K562 (cell line): ENCODE measurements at regions not wholly inside any gene's neighbourhood (a gene's known extent, or its start where the extent isn't known, plus 50 kb on each side); places are given as distances from the start of the nearest gene placed in this dataset.

Source experiments
- ATAC-seq: fragments of 200-7000 bp; cut with Tn5 transposase; 3 replicates; pipeline ENCODE4 v1.9.1; 2020; ENCODE audit warnings: moderate library complexity
- BruUV-seq: library from RNA; stranded (reverse); fragments of 400-500 nt; replicated peaks from 2 replicates; lab custom pipeline; 2021; lab: Mats Ljungman, UMichigan
- CTCF ChIA-PET: fragments of 300-600 bp; formaldehyde crosslinking; extraction: SDS; loops from one replicate; lab custom pipeline; 2021; ENCODE audit warnings: low intra/inter-chr PET ratio; lab: Yijun Ruan, JAX
- POLR2A ChIA-PET: fragments of 300-600, 350-650 bp; sonication (Branson Sonifier 250); formaldehyde crosslinking; extraction: SDS; loops from one replicate; lab custom pipeline; 2021; ENCODE audit warnings: antibody characterized with exemption, inconsistent platforms; lab: Yijun Ruan, JAX
- DNase-seq, 4 experiments: peaks; one replicate each; pipeline versions ENCODE4 v3.0.0 to v3.0.0-alpha.2; 2011 to 2018; ENCODE audit warnings: low spot score in 3 of 4, mixed read lengths in 3 of 4; ENCODE audit errors: extremely low read depth in 1 of 4
- FAIRE-seq: peaks from 2 replicates; lab custom pipeline; 2011; peaks lifted over from hg19 to GRCh38; lab: Jason Lieb, UNC
- H2AFZ ChIP-seq: 2 replicates; pipeline ENCODE4 v1.6.0; 2011; ENCODE audit warnings: low read depth, low read length, control low read depth, inconsistent platforms
- H3K27ac ChIP-seq: fragments of 200-600 bp; 3 replicates; pipeline ENCODE4 v1.8.0; 2011; ENCODE audit warnings: low read depth, mild to moderate bottlenecking, control low read depth, inconsistent platforms, low read length, moderate library complexity, mixed read lengths; ENCODE audit errors: extremely low read depth
- H3K27me3 ChIP-seq, 2 experiments: fragments of 300-600 bp in 1 of 2; 2 replicates in 1 of 2; 3 replicates in 1 of 2; pipeline versions ENCODE4 v1.6.0 to v1.8.0; 2011; ENCODE audit warnings: inconsistent platforms in 2 of 2, low read length in 2 of 2, mild to moderate bottlenecking in 1 of 2, mixed read lengths in 1 of 2, moderate library complexity in 1 of 2; ENCODE audit not compliant: control insufficient read depth in 2 of 2, insufficient read depth in 2 of 2
- H3K36me3 ChIP-seq: fragments of 300-600 bp; 3 replicates; pipeline ENCODE4 v1.8.0; 2011; ENCODE audit warnings: mild to moderate bottlenecking, low read length, inconsistent platforms; ENCODE audit not compliant: control insufficient read depth, insufficient read depth
- H3K4me1 ChIP-seq, 2 experiments: fragments of 200-600 bp in 1 of 2; replicated peaks in 1 of 2; 2 replicates in 1 of 2; 3 replicates in 1 of 2; pipeline versions ENCODE4 v1.5.1 to v1.8.0; 2011; ENCODE audit warnings: inconsistent platforms in 2 of 2, low read length in 2 of 2, mild to moderate bottlenecking in 1 of 2, mixed read lengths in 1 of 2, moderate library complexity in 1 of 2; ENCODE audit not compliant: control insufficient read depth in 2 of 2, insufficient read depth in 2 of 2
- H3K4me2 ChIP-seq: 2 replicates; pipeline ENCODE4 v1.6.1; 2011; ENCODE audit warnings: low read length, control low read depth, inconsistent platforms, mixed read lengths; ENCODE audit not compliant: insufficient read depth
- H3K4me3 ChIP-seq: fragments of 200-600 bp; sonication (generic), shearing (Covaris generic); 2 replicates; pipeline ENCODE4 v1.5.1; 2016; ENCODE audit warnings: control low read depth, inconsistent platforms
- H3K79me2 ChIP-seq: fragments of 200-600 bp; 3 replicates; pipeline ENCODE4 v1.8.0; 2011; ENCODE audit warnings: low read length, inconsistent platforms; ENCODE audit not compliant: control insufficient read depth, insufficient read depth
- H3K9ac ChIP-seq, 2 experiments: 2 replicates each; pipeline versions ENCODE4 v1.6.0 to v1.6.1; 2011; ENCODE audit warnings: low read depth in 2 of 2, low read length in 2 of 2, control low read depth in 1 of 2, inconsistent platforms in 1 of 2, mild to moderate bottlenecking in 1 of 2, mixed read lengths in 1 of 2; ENCODE audit not compliant: insufficient read depth in 1 of 2
- H3K9me1 ChIP-seq: one replicate; pipeline ENCODE4 v1.6.0; 2011; ENCODE audit warnings: inconsistent platforms, mild to moderate bottlenecking, low read length, moderate library complexity; ENCODE audit not compliant: control insufficient read depth, insufficient read depth
- H3K9me3 ChIP-seq: replicated peaks from 2 replicates; pipeline ENCODE4 v1.5.1; 2011; ENCODE audit warnings: low read depth, low read length, inconsistent platforms; ENCODE audit not compliant: control insufficient read depth, insufficient read depth
- H4K20me1 ChIP-seq: replicated peaks from 2 replicates; pipeline ENCODE4 v1.6.1; 2011; ENCODE audit warnings: low read length, inconsistent platforms, mixed read lengths; ENCODE audit not compliant: control insufficient read depth, insufficient read depth
- ATF1 ChIP-seq, 2 experiments: fragments of 450-650 bp in 1 of 2; IDR thresholded peaks; 2 replicates each; pipeline ENCODE4 v1.6.1; 2016; ENCODE audit warnings: missing compliant biosample characterization in 1 of 2, missing genetic modification characterization in 1 of 2
- CHCHD3 ChIP-seq: fragments of 250-450 bp; sonication (Bioruptor Pico); IDR thresholded peaks from 2 replicates; pipeline ENCODE4 v2.1.2; 2022; ENCODE audit warnings: mild to moderate bottlenecking
- GTF2E2 ChIP-seq: fragments of 200-800 bp; sonication (Bioruptor generic); IDR thresholded peaks from 2 replicates; pipeline ENCODE4 v1.6.1; 2016; ENCODE audit warnings: missing genetic modification characterization, missing compliant biosample characterization
- HNRNPL ChIP-seq: fragments of 200-400 bp; formaldehyde crosslinking; IDR thresholded peaks from 2 replicates; pipeline ENCODE4 v1.6.1; 2017; ENCODE audit warnings: low read depth, mild to moderate bottlenecking, low read length
- PREB ChIP-seq: sonication (generic); formaldehyde crosslinking; IDR thresholded peaks from 2 replicates; pipeline ENCODE4 v1.8.1; 2023; ENCODE audit warnings: mild to moderate bottlenecking, missing genetic modification reagents
- RAD21 ChIP-seq, 2 experiments: fragments of 250-450 bp in 1 of 2; fragments of 450-650 bp in 1 of 2; sonication (Bioruptor Pico) in 1 of 2; formaldehyde crosslinking in 1 of 2; IDR thresholded peaks in 1 of 2; conservative IDR thresholded peaks in 1 of 2; 2 replicates each; pipeline versions ENCODE4 v1.4.0 to v1.8.0; 2020 to 2022; ENCODE audit warnings: mild to moderate bottlenecking in 2 of 2, moderate library complexity in 1 of 2
- ZC3H11A ChIP-seq: IDR thresholded peaks from 2 replicates; pipeline ENCODE4 v1.6.1; 2012; ENCODE audit warnings: low read depth, low read length, improper control_type of control experiment
- ZNF354B ChIP-seq: fragments of 250-450 bp; sonication (Bioruptor Pico); IDR thresholded peaks from 2 replicates; pipeline ENCODE4 v1.4.0; 2020
- ZNF586 ChIP-seq: fragments of 450-650 bp; formaldehyde crosslinking; conservative IDR thresholded peaks from 2 replicates; pipeline ENCODE4 v1.4.0; 2020; ENCODE audit warnings: mild to moderate bottlenecking, moderate library complexity
- WGBS: fragments of 100-300 bp; shearing (Covaris generic); methylation state at CpG from one replicate; pipeline ENCODE4 v1.1.6; 2016; ENCODE audit warnings: low coverage, mixed read lengths; ENCODE audit not compliant: insufficient coverage; ENCODE audit errors: missing lambda C conversion rate; 5-methylcytosine and 5-hydroxymethylcytosine counted together
- in situ Hi-C: fragments of 300-500 bp; cut with MboI; formaldehyde crosslinking; loops from 4 replicates; pipeline ENCODE4 v1.15.0; 2018; ENCODE audit warnings: inconsistent platforms, mixed read lengths
- intact Hi-C: fragments of 100-400 bp; cut with micrococcal nuclease; formaldehyde crosslinking; loops from 2 replicates; pipeline ENCODE4 v1.14.2; 2022
- TF ChIP-seq, protein P1 (sequence below), 2 experiments: fragments of 450-650 bp; conservative IDR thresholded peaks; 2 replicates each; pipeline ENCODE4 v1.6.1; 2017; ENCODE audit warnings: mild to moderate bottlenecking in 2 of 2, moderate library complexity in 2 of 2

DNA sequence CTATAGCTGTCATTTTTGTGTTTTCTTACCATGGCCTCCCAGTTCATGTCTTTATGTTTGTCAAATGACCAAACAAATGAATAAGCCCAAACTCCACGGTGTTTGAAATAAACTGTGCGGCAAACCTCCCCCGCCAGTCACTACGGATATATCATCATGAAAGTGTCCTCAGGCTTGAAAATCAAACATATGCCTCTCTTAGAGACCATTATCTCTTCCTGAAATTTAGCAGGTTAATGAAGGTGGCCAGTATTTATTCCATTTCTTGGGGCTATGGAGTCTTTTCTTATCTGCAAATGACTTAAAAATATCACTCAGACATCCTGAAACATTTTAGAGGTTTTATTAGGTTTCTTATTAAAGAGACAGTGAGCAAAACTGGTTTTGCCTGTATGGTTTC is 610.3 kb upstream of the CDH5 start (continued):
- TF ChIP-seq ATF1 (CRISPR knock-in tag; IDR thresholded peaks at IDR 0.05) (no peak), ATF1 (tag; IDR thresholded peaks at IDR 0.05) (no peak), HNRNPL (no peak), RAD21 (CRISPR knock-in tag; conservative IDR thresholded peaks at IDR 0.05 in 1 of 2, IDR thresholded peaks at IDR 0.05 in 1 of 2) (no peak), ZNF586 (CRISPR knock-in tag) (no peak), GTF2E2 (tag) (no peak)
- TF ChIP-seq, protein P1, sequence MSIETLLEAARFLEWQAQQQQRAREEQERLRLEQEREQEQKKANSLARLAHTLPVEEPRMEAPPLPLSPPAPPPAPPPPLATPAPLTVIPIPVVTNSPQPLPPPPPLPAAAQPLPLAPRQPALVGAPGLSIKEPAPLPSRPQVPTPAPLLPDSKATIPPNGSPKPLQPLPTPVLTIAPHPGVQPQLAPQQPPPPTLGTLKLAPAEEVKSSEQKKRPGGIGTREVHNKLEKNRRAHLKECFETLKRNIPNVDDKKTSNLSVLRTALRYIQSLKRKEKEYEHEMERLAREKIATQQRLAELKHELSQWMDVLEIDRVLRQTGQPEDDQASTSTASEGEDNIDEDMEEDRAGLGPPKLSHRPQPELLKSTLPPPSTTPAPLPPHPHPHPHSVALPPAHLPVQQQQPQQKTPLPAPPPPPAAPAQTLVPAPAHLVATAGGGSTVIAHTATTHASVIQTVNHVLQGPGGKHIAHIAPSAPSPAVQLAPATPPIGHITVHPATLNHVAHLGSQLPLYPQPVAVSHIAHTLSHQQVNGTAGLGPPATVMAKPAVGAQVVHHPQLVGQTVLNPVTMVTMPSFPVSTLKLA (conservative IDR thresholded peaks at IDR 0.05), result no peak

- H3K4me3 ChIP-seq, result no peak overlapping the region
- TF ChIP-seq CHCHD3 (no peak), PREB (no peak), ZNF354B (CRISPR knock-in tag) (no peak), ZC3H11A (no peak)
- no TSS peak for BruUV-seq
- H2AFZ ChIP-seq, result no peak overlapping the region
- 0 out of 5 replicates have a peak, but pooled peaks cover 2 to 6% of the 10 kb centered on the region in 2 experiments for H3K27me3 ChIP-seq
- no peak overlapping the region for H3K4me2 ChIP-seq
- H3K79me2 ChIP-seq, result no peaks in the 10 kb centered on the region
- ChIA-PET CTCF (no interaction called here), POLR2A (no interaction called here)
- DNase-seq (no peak), FAIRE-seq (no peak), ATAC-seq (no peak)
- WGBS, result 35% methylated on average over 19 of the region's 19 CpGs
- no peaks in the 10 kb centered on the region for H4K20me1 ChIP-seq
- in situ Hi-C loops (no loop called here), intact Hi-C loops (no loop called here)
- H3K9me1 ChIP-seq, result no peaks in the 10 kb centered on the region
- H3K9ac ChIP-seq, result no peak overlapping the region
- no peaks in the 10 kb centered on the region for H3K4me1 ChIP-seq
- H3K27ac ChIP-seq, result no peak overlapping the region
- H3K9me3 ChIP-seq, result no peaks in the 10 kb centered on the region
- no peaks in the 10 kb centered on the region for H3K36me3 ChIP-seq
Observed at GRCh38 chr16:65754820-65755691, 611.4 kb upstream of the CDH5 start.
